H9 (cell line): ENCODE measurements at regions not wholly inside any gene's neighbourhood (a gene's known extent, or its start where the extent isn't known, plus 50 kb on each side); places are given as distances from the start of the nearest gene placed in this dataset.

ENCODE experiments used
- DNase-seq: peaks from one replicate; pipeline ENCODE4 v3.0.0-alpha.2; 2017
- H2AFZ ChIP-seq: one replicate; pipeline ENCODE4 v1.6.1; 2013; ENCODE audit warnings: mild to moderate bottlenecking, low read length, control low read depth, moderate library complexity
- H2AK5ac ChIP-seq: 2 replicates; pipeline ENCODE4 v1.6.1; 2013; ENCODE audit warnings: low read length, control low read depth, mixed read lengths; ENCODE audit not compliant: insufficient read length
- H2BK120ac ChIP-seq: one replicate; pipeline ENCODE4 v1.6.1; 2013; ENCODE audit warnings: low read depth, mild to moderate bottlenecking, low read length, control low read depth, inconsistent platforms; ENCODE audit not compliant: poor library complexity, severe bottlenecking
- H2BK12ac ChIP-seq: 2 replicates; pipeline ENCODE4 v1.6.1; 2013; ENCODE audit warnings: low read length, control low read depth, mixed read lengths, low read depth; ENCODE audit not compliant: insufficient read length
- H2BK15ac ChIP-seq: 2 replicates; pipeline ENCODE4 v1.6.1; 2013; ENCODE audit warnings: low read depth, low read length, control low read depth
- H2BK20ac ChIP-seq: one replicate; pipeline ENCODE4 v1.6.1; 2013; ENCODE audit warnings: low read depth, mild to moderate bottlenecking, low read length, control low read depth, inconsistent platforms; ENCODE audit not compliant: poor library complexity, severe bottlenecking
- H2BK5ac ChIP-seq: 2 replicates; pipeline ENCODE4 v1.6.1; 2013; ENCODE audit warnings: low read length, control low read depth, mixed read lengths; ENCODE audit not compliant: insufficient read length
- H3K14ac ChIP-seq: 2 replicates; pipeline ENCODE4 v1.6.1; 2013; ENCODE audit warnings: low read length, control low read depth; ENCODE audit not compliant: insufficient read depth
- H3K18ac ChIP-seq: 2 replicates; pipeline ENCODE4 v1.6.1; 2013; ENCODE audit warnings: low read depth, mild to moderate bottlenecking, mixed read lengths, low read length, control low read depth; ENCODE audit not compliant: insufficient read length
- H3K23ac ChIP-seq: 2 replicates; pipeline ENCODE4 v1.6.1; 2013; ENCODE audit warnings: low read length, control low read depth, mixed read lengths, low read depth; ENCODE audit not compliant: insufficient read length
- H3K23me2 ChIP-seq: 2 replicates; pipeline ENCODE4 v1.6.1; 2013; ENCODE audit warnings: low read depth, mild to moderate bottlenecking, mixed read lengths, low read length, control low read depth; ENCODE audit not compliant: insufficient read length, poor library complexity, severe bottlenecking
- H3K27ac ChIP-seq: 2 replicates; pipeline ENCODE4 v1.5.1; 2013; ENCODE audit warnings: low read length, control low read depth, mixed read lengths, low read depth; ENCODE audit not compliant: insufficient read length
- H3K27me3 ChIP-seq: 2 replicates; pipeline ENCODE4 v1.6.1; 2013; ENCODE audit warnings: low read length, control low read depth, inconsistent platforms; ENCODE audit not compliant: insufficient read depth
- H3K4ac ChIP-seq: 2 replicates; pipeline ENCODE4 v1.6.1; 2013; ENCODE audit warnings: low read depth, mild to moderate bottlenecking, control low read depth, inconsistent platforms, low read length, moderate library complexity
- H3K4me1 ChIP-seq: 2 replicates; pipeline ENCODE4 v1.6.1; 2013; ENCODE audit warnings: low read length, control low read depth, inconsistent platforms; ENCODE audit not compliant: insufficient read depth
- H3K4me2 ChIP-seq: 2 replicates; pipeline ENCODE4 v1.6.1; 2013; ENCODE audit warnings: low read length, control low read depth, mixed read lengths; ENCODE audit not compliant: insufficient read length, insufficient read depth
- H3K56ac ChIP-seq: 2 replicates; pipeline ENCODE4 v1.6.1; 2013; ENCODE audit warnings: low read depth, mild to moderate bottlenecking, mixed read lengths, low read length, control low read depth; ENCODE audit not compliant: insufficient read length
- H3K79me1 ChIP-seq: 2 replicates; pipeline ENCODE4 v1.6.1; 2013; ENCODE audit warnings: low read depth, mild to moderate bottlenecking, moderate library complexity, low read length, control low read depth, inconsistent platforms; ENCODE audit not compliant: insufficient read depth, poor library complexity, severe bottlenecking
- H3K79me2 ChIP-seq: 2 replicates; pipeline ENCODE4 v1.6.1; 2013; ENCODE audit warnings: low read length, control low read depth, inconsistent platforms; ENCODE audit not compliant: insufficient read depth
- H3K9ac ChIP-seq: 2 replicates; pipeline ENCODE4 v1.6.1; 2013; ENCODE audit warnings: low read length, control low read depth, mixed read lengths; ENCODE audit not compliant: insufficient read length; ENCODE audit errors: extremely low read depth
- H3K9me3 ChIP-seq: one replicate; pipeline ENCODE4 v1.6.1; 2013; ENCODE audit warnings: low read depth, low read length, inconsistent platforms; ENCODE audit not compliant: control insufficient read depth
- H3T11ph ChIP-seq: one replicate; pipeline ENCODE4 v1.6.1; 2013; ENCODE audit warnings: mild to moderate bottlenecking, low read length, control low read depth, inconsistent platforms
- H4K20me1 ChIP-seq: one replicate; pipeline ENCODE4 v1.6.1; 2013; ENCODE audit not compliant: control insufficient read depth, insufficient read length, insufficient read depth
- H4K5ac ChIP-seq: 2 replicates; pipeline ENCODE4 v1.6.1; 2013; ENCODE audit warnings: low read depth, mild to moderate bottlenecking, mixed read lengths, low read length, control low read depth; ENCODE audit not compliant: insufficient read length
- H4K8ac ChIP-seq: replicated peaks from 2 replicates; pipeline ENCODE4 v1.6.1; 2013; ENCODE audit warnings: low read length, control low read depth, mixed read lengths, low read depth; ENCODE audit not compliant: insufficient read length
- H4K91ac ChIP-seq: 2 replicates; pipeline ENCODE4 v1.6.1; 2013; ENCODE audit warnings: low read depth, mild to moderate bottlenecking, moderate library complexity, mixed read lengths, low read length, control low read depth; ENCODE audit not compliant: insufficient read length
- H3K27ac Mint-ChIP-seq, 3 experiments: 2 replicates in 2 of 3; 3 replicates in 1 of 3; pipeline ENCODE4 v1.8.0; 2020 to 2021; ENCODE audit warnings: mixed read lengths in 3 of 3, mild to moderate bottlenecking in 1 of 3, moderate library complexity in 1 of 3
- H3K27me3 Mint-ChIP-seq: 2 replicates; pipeline ENCODE4 v1.8.0; 2021; ENCODE audit warnings: low read depth, mild to moderate bottlenecking, moderate library complexity, mixed read lengths
- H3K36me3 Mint-ChIP-seq, 3 experiments: 2 replicates in 2 of 3; 3 replicates in 1 of 3; pipeline ENCODE4 v1.8.0; 2020 to 2021; ENCODE audit warnings: low read depth in 3 of 3, mixed read lengths in 3 of 3; ENCODE audit not compliant: insufficient read depth in 1 of 3
- H3K4me1 Mint-ChIP-seq, 2 experiments: 2 replicates each; pipeline ENCODE4 v1.8.0; 2020; ENCODE audit warnings: mixed read lengths in 2 of 2
- H3K4me3 Mint-ChIP-seq, 2 experiments: 2 replicates in 1 of 2; 3 replicates in 1 of 2; pipeline ENCODE4 v1.8.0; 2020 to 2021; ENCODE audit warnings: mild to moderate bottlenecking in 2 of 2, mixed read lengths in 2 of 2, moderate library complexity in 1 of 2
- H3K9me3 Mint-ChIP-seq, 2 experiments: 2 replicates in 1 of 2; 3 replicates in 1 of 2; pipeline ENCODE4 v1.8.0; 2020; ENCODE audit warnings: mild to moderate bottlenecking in 2 of 2, mixed read lengths in 2 of 2, moderate library complexity in 1 of 2
- WGBS: extraction: QIAGEN DNeasy Blood & Tissue Kit; methylation state at CpG from one replicate; pipeline ENCODE4 v1.1.7; 2013; ENCODE audit warnings: missing lambda C conversion rate, low lambda C conversion rate, mixed read lengths; ENCODE audit not compliant: insufficient read length; ENCODE audit errors: extremely low coverage; 5-methylcytosine and 5-hydroxymethylcytosine counted together
- TF ChIP-seq, protein P1 (sequence below): fragments of 200-600 bp; sonication (generic); conservative IDR thresholded peaks from 3 replicates; pipeline ENCODE4 v1.8.0; 2021; ENCODE audit warnings: antibody characterized with exemption, mild to moderate bottlenecking

DNA sequence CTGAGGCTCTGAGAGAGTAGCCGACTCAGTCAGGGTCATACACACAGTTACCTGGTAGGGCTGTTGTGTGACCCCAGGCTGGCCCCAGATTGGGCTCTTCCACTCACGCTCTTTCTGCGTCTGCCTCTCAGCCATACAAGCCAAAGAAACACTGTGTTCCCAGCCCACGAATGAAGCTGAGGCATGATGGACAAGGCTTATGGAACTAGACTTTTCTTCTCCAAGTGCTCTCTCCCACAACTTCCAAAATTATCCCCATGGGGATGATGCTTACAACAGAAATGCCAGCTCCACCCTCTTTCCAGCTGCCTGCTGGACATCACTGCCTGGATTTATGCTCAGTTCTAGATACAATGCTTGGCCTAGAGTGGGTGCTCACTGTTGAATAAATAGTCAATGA, 102.8 kb upstream of the JUN start:
- TF ChIP-seq, protein P1, sequence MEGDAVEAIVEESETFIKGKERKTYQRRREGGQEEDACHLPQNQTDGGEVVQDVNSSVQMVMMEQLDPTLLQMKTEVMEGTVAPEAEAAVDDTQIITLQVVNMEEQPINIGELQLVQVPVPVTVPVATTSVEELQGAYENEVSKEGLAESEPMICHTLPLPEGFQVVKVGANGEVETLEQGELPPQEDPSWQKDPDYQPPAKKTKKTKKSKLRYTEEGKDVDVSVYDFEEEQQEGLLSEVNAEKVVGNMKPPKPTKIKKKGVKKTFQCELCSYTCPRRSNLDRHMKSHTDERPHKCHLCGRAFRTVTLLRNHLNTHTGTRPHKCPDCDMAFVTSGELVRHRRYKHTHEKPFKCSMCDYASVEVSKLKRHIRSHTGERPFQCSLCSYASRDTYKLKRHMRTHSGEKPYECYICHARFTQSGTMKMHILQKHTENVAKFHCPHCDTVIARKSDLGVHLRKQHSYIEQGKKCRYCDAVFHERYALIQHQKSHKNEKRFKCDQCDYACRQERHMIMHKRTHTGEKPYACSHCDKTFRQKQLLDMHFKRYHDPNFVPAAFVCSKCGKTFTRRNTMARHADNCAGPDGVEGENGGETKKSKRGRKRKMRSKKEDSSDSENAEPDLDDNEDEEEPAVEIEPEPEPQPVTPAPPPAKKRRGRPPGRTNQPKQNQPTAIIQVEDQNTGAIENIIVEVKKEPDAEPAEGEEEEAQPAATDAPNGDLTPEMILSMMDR: no peak
- no peaks in the 10 kb centered on the region for H3K9me3 ChIP-seq
- no peak overlapping the region for H2BK120ac ChIP-seq
- H3K9ac ChIP-seq: no peak overlapping the region
- no peak for DNase-seq
- no peak overlapping the region for H2BK12ac ChIP-seq
- no peak overlapping the region for H2BK5ac ChIP-seq
- no peaks in the 10 kb centered on the region for H3K79me2 ChIP-seq
- H2BK15ac ChIP-seq: no peak overlapping the region
- no peaks in the 10 kb centered on the region; a peak in 1 of 7 replicates for H3K36me3 Mint-ChIP-seq
- no peak overlapping the region for H2AK5ac ChIP-seq
- H3K18ac ChIP-seq: no peak overlapping the region
- H2AFZ ChIP-seq: no peak overlapping the region
- no peak overlapping the region for H4K5ac ChIP-seq
- H3K79me1 ChIP-seq: no peaks in the 10 kb centered on the region
- no peaks in the 10 kb centered on the region for H3K27me3 ChIP-seq
- H3K23me2 ChIP-seq: no peaks in the 10 kb centered on the region
- no peak overlapping the region for H2BK20ac ChIP-seq
- H3K56ac ChIP-seq: no peak overlapping the region
- peaks cover 2% of the 10 kb centered on the region; the same call in 1 of the 2 replicates for H3K4me1 ChIP-seq
- no peak overlapping the region for H3T11ph ChIP-seq
- no peaks in the 10 kb centered on the region for H3K9me3 Mint-ChIP-seq
- no peak overlapping the region for H4K8ac ChIP-seq
- H3K27me3 Mint-ChIP-seq: peaks cover 12% of the 10 kb centered on the region
- no peak overlapping the region for H4K91ac ChIP-seq
- no peak overlapping the region for H3K27ac Mint-ChIP-seq
- no peak overlapping the region for H3K4me3 Mint-ChIP-seq
- no peak overlapping the region for H3K4ac ChIP-seq
- no peaks in the 10 kb centered on the region for H4K20me1 ChIP-seq
- peaks cover 5 to 9% of the 10 kb centered on the region in 2 experiments for H3K4me1 Mint-ChIP-seq
- no peak overlapping the region for H3K4me2 ChIP-seq
- no peak overlapping the region for H3K14ac ChIP-seq
- no CpG with 5 or more reads among the region's 4 CpGs for WGBS
- H3K23ac ChIP-seq: no peak overlapping the region
- no peak overlapping the region for H3K27ac ChIP-seq
